ENCODE measurements at regions not wholly inside any gene's neighbourhood (a gene's known extent, or its start where the extent isn't known, plus 50 kb on each side); places are given as distances from the start of the nearest gene placed in this dataset.

- CTCF ChIA-PET, result no interaction called here
- Mint-ChIP-seq H3K9me3 (ENCODE audit: low read depth, unreplicated experiment) (no peaks in the 10 kb centered on the region), H3K27ac (ENCODE audit: unreplicated experiment) (no peak overlapping the region)
These were observed 108.0 kb downstream of the MBL2 start for GRCh38 chr10:52664629-52665028.

GRCh38 chr10:52665821-52666220, 106.8 kb downstream of the MBL2 start:
- H3K4me3 Mint-ChIP-seq (ENCODE audit: low read depth, unreplicated experiment), result no peak overlapping the region
- H3K4me1 Mint-ChIP-seq (ENCODE audit: low read depth, unreplicated experiment), result no peaks in the 10 kb centered on the region
- H3K9me3 Mint-ChIP-seq (ENCODE audit: low read depth, unreplicated experiment), result no peaks in the 10 kb centered on the region
- H3K27ac Mint-ChIP-seq (ENCODE audit: unreplicated experiment), result no peak overlapping the region
- no TSS peak for BruUV-seq (replicated peaks)
- H3K27me3 Mint-ChIP-seq (ENCODE audit: unreplicated experiment), result no peaks in the 10 kb centered on the region
- no peaks in the 10 kb centered on the region for H3K36me3 Mint-ChIP-seq (ENCODE audit: insufficient read depth, unreplicated experiment)
- no peak for DNase-seq
- CTCF ChIA-PET, result no interaction called here
- no peak for TF ChIP-seq CTCF (IDR thresholded peaks at IDR 0.05; ENCODE audit: unreplicated experiment)
- intact Hi-C loops (cut with micrococcal nuclease; ENCODE audit: unreplicated experiment), result no loop called here

More at GRCh38 chr10:52664629-52665028, 108.0 kb downstream of the MBL2 start:
- no peak for DNase-seq
- no peaks in the 10 kb centered on the region for H3K4me1 Mint-ChIP-seq (ENCODE audit: low read depth, unreplicated experiment)
- H3K4me3 Mint-ChIP-seq (ENCODE audit: low read depth, unreplicated experiment), result no peak overlapping the region
- TF ChIP-seq CTCF (IDR thresholded peaks at IDR 0.05; ENCODE audit: unreplicated experiment), result no peak
- no peaks in the 10 kb centered on the region for H3K36me3 Mint-ChIP-seq (ENCODE audit: insufficient read depth, unreplicated experiment)
- BruUV-seq (replicated peaks), result no TSS peak
- intact Hi-C loops (cut with micrococcal nuclease; ENCODE audit: unreplicated experiment), result no loop called here
- H3K27me3 Mint-ChIP-seq (ENCODE audit: unreplicated experiment), result no peaks in the 10 kb centered on the region

- intact Hi-C loops (cut with micrococcal nuclease; ENCODE audit: unreplicated experiment), result no loop called here
- CTCF ChIA-PET, result no interaction called here
- Mint-ChIP-seq H3K27me3 (ENCODE audit: unreplicated experiment) (no peaks in the 10 kb centered on the region), H3K27ac (ENCODE audit: unreplicated experiment) (no peak overlapping the region), H3K4me1 (ENCODE audit: low read depth, unreplicated experiment) (no peaks in the 10 kb centered on the region), H3K4me3 (ENCODE audit: low read depth, unreplicated experiment) (no peak overlapping the region), H3K9me3 (ENCODE audit: low read depth, unreplicated experiment) (no peaks in the 10 kb centered on the region), H3K36me3 (ENCODE audit: insufficient read depth, unreplicated experiment) (no peaks in the 10 kb centered on the region)
- no TSS peak for BruUV-seq (replicated peaks)
- no peak for TF ChIP-seq CTCF (IDR thresholded peaks at IDR 0.05; ENCODE audit: unreplicated experiment)
- DNase-seq, result no peak
These were observed 105.7 kb downstream of the MBL2 start for GRCh38 chr10:52666931-52667330.

GRCh38 chr10:52668024-52668423, 104.6 kb downstream of the MBL2 start:
- no peak for TF ChIP-seq CTCF (IDR thresholded peaks at IDR 0.05; ENCODE audit: unreplicated experiment)
- CTCF ChIA-PET, result no interaction called here
- no TSS peak for BruUV-seq (replicated peaks)
- Mint-ChIP-seq H3K36me3 (ENCODE audit: insufficient read depth, unreplicated experiment) (no peaks in the 10 kb centered on the region), H3K27me3 (ENCODE audit: unreplicated experiment) (no peaks in the 10 kb centered on the region), H3K4me3 (ENCODE audit: low read depth, unreplicated experiment) (no peak overlapping the region), H3K27ac (ENCODE audit: unreplicated experiment) (no peak overlapping the region), H3K9me3 (ENCODE audit: low read depth, unreplicated experiment) (no peaks in the 10 kb centered on the region), H3K4me1 (ENCODE audit: low read depth, unreplicated experiment) (no peaks in the 10 kb centered on the region)
- no peak for DNase-seq
- intact Hi-C loops (cut with micrococcal nuclease; ENCODE audit: unreplicated experiment), result no loop called here

- Mint-ChIP-seq H3K9me3 (ENCODE audit: low read depth, unreplicated experiment) (peaks cover 6% of the 10 kb centered on the region), H3K36me3 (ENCODE audit: insufficient read depth, unreplicated experiment) (no peaks in the 10 kb centered on the region), H3K27me3 (ENCODE audit: unreplicated experiment) (no peaks in the 10 kb centered on the region), H3K4me3 (ENCODE audit: low read depth, unreplicated experiment) (no peak overlapping the region), H3K4me1 (ENCODE audit: low read depth, unreplicated experiment) (no peaks in the 10 kb centered on the region), H3K27ac (ENCODE audit: unreplicated experiment) (no peak overlapping the region)
- intact Hi-C loops (cut with micrococcal nuclease; ENCODE audit: unreplicated experiment), result no loop called here
- TF ChIP-seq CTCF (IDR thresholded peaks at IDR 0.05; ENCODE audit: unreplicated experiment), result no peak
- no TSS peak for BruUV-seq (replicated peaks)
- no peak for DNase-seq
- CTCF ChIA-PET, result no interaction called here
These were observed 99.7 kb downstream of the MBL2 start for GRCh38 chr10:52672880-52673279.
